ENCODE measurements at regions not wholly inside any gene's neighbourhood (a gene's known extent, or its start where the extent isn't known, plus 50 kb on each side); places are given as distances from the start of the nearest gene placed in this dataset.

- Histone ChIP-seq H4K20me1 (ENCODE audit: insufficient read depth) (no peaks in the 10 kb centered on the region), H3K27ac (ENCODE audit: low read length) (no peak overlapping the region), H3K79me2 (replicated peaks; ENCODE audit: insufficient read depth, low read length) (no peaks in the 10 kb centered on the region)
Measured at GRCh38 chr4:131638781-131639180, 1510.3 kb upstream of the PCDH10 start.

GRCh38 chr4:131644619-131645018, 1504.5 kb upstream of the PCDH10 start:
- Histone ChIP-seq H3K79me2 (replicated peaks; ENCODE audit: insufficient read depth, low read length) (no peaks in the 10 kb centered on the region), H3K27me3 (ENCODE audit: insufficient read depth, low read depth, low read length) (no peaks in the 10 kb centered on the region), H3K27ac (ENCODE audit: low read length) (no peak overlapping the region), H3K36me3 (ENCODE audit: insufficient read depth, low read length) (no peaks in the 10 kb centered on the region), H3K9me3 (ENCODE audit: low read length) (no peaks in the 10 kb centered on the region), H3F3A (ENCODE audit: insufficient read depth, low read length, poor library complexity, severe bottlenecking) (no peaks in the 10 kb centered on the region), H3K4me3 (ENCODE audit: low read length) (no peak overlapping the region), H3K9me2 (ENCODE audit: insufficient read depth, low read length) (no peaks in the 10 kb centered on the region), H3K4me2 (ENCODE audit: low read length) (no peak overlapping the region), H4K20me1 (ENCODE audit: insufficient read depth) (no peaks in the 10 kb centered on the region), H2AFZ (ENCODE audit: low read depth, low read length) (no peak overlapping the region), H3K9ac (ENCODE audit: low read length) (no peak overlapping the region)
- TF ChIP-seq MXI1 (conservative IDR thresholded peaks at IDR 0.05; ENCODE audit: poor library complexity, severe bottlenecking) (no peak), SMC3 (conservative IDR thresholded peaks at IDR 0.05; ENCODE audit: poor library complexity) (no peak), CTCF (IDR thresholded peaks at IDR 0.05; ENCODE audit: poor library complexity, severe bottlenecking) (no peak), EP300 (conservative IDR thresholded peaks at IDR 0.05; ENCODE audit: poor library complexity, severe bottlenecking) (no peak), RAD21 (conservative IDR thresholded peaks at IDR 0.05) (no peak), EZH2 (IDR thresholded peaks at IDR 0.05; ENCODE audit: borderline replicate concordance, insufficient read depth, low read length, poor library complexity, severe bottlenecking) (no peak), POLR2AphosphoS5 (IDR thresholded peaks at IDR 0.05) (no peak)
- TF ChIP-seq, protein P1, sequence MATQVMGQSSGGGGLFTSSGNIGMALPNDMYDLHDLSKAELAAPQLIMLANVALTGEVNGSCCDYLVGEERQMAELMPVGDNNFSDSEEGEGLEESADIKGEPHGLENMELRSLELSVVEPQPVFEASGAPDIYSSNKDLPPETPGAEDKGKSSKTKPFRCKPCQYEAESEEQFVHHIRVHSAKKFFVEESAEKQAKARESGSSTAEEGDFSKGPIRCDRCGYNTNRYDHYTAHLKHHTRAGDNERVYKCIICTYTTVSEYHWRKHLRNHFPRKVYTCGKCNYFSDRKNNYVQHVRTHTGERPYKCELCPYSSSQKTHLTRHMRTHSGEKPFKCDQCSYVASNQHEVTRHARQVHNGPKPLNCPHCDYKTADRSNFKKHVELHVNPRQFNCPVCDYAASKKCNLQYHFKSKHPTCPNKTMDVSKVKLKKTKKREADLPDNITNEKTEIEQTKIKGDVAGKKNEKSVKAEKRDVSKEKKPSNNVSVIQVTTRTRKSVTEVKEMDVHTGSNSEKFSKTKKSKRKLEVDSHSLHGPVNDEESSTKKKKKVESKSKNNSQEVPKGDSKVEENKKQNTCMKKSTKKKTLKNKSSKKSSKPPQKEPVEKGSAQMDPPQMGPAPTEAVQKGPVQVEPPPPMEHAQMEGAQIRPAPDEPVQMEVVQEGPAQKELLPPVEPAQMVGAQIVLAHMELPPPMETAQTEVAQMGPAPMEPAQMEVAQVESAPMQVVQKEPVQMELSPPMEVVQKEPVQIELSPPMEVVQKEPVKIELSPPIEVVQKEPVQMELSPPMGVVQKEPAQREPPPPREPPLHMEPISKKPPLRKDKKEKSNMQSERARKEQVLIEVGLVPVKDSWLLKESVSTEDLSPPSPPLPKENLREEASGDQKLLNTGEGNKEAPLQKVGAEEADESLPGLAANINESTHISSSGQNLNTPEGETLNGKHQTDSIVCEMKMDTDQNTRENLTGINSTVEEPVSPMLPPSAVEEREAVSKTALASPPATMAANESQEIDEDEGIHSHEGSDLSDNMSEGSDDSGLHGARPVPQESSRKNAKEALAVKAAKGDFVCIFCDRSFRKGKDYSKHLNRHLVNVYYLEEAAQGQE (IDR thresholded peaks at IDR 0.05; ENCODE audit: borderline replicate concordance): no peak

More at GRCh38 chr4:131638781-131639180, 1510.3 kb upstream of the PCDH10 start:
- Histone ChIP-seq H3K4me3 (ENCODE audit: low read length) (no peak overlapping the region), H3F3A (ENCODE audit: insufficient read depth, low read length, poor library complexity, severe bottlenecking) (no peaks in the 10 kb centered on the region), H3K9ac (ENCODE audit: low read length) (no peak overlapping the region), H2AFZ (ENCODE audit: low read depth, low read length) (no peak overlapping the region), H3K9me3 (ENCODE audit: low read length) (no peaks in the 10 kb centered on the region), H3K9me2 (ENCODE audit: insufficient read depth, low read length) (no peaks in the 10 kb centered on the region), H3K27me3 (ENCODE audit: insufficient read depth, low read depth, low read length) (no peaks in the 10 kb centered on the region), H3K36me3 (ENCODE audit: insufficient read depth, low read length) (no peaks in the 10 kb centered on the region), H3K4me2 (ENCODE audit: low read length) (no peak overlapping the region)
- TF ChIP-seq, protein P1 (IDR thresholded peaks at IDR 0.05; ENCODE audit: borderline replicate concordance): no peak
- TF ChIP-seq POLR2AphosphoS5 (IDR thresholded peaks at IDR 0.05) (no peak), RAD21 (conservative IDR thresholded peaks at IDR 0.05) (no peak), MXI1 (conservative IDR thresholded peaks at IDR 0.05; ENCODE audit: poor library complexity, severe bottlenecking) (no peak), SMC3 (conservative IDR thresholded peaks at IDR 0.05; ENCODE audit: poor library complexity) (no peak), CTCF (IDR thresholded peaks at IDR 0.05; ENCODE audit: poor library complexity, severe bottlenecking) (no peak), TAF1 (IDR thresholded peaks at IDR 0.05; ENCODE audit: low read depth) (no peak), EZH2 (IDR thresholded peaks at IDR 0.05; ENCODE audit: borderline replicate concordance, insufficient read depth, low read length, poor library complexity, severe bottlenecking) (no peak), EP300 (conservative IDR thresholded peaks at IDR 0.05; ENCODE audit: poor library complexity, severe bottlenecking) (no peak)

Measured in neural cell (in vitro differentiated cells).